MG63 (cell line): ENCODE measurements at regions not wholly inside any gene's neighbourhood (a gene's known extent, or its start where the extent isn't known, plus 50 kb on each side); places are given as distances from the start of the nearest gene placed in this dataset.

Experiments
- DNase-seq: peaks from one replicate; pipeline ENCODE4 v3.0.0-alpha.2; 2020
- H3K27me3 ChIP-seq: fragments of 250-450 bp; sonication (Bioruptor Pico); 2 replicates; pipeline ENCODE4 v1.5.1; 2020; ENCODE audit warnings: mild to moderate bottlenecking, moderate library complexity
- H3K36me3 ChIP-seq: fragments of 250-450 bp; sonication (Bioruptor Pico); 2 replicates; pipeline ENCODE4 v1.5.1; 2020; ENCODE audit warnings: mild to moderate bottlenecking, moderate library complexity
- H3K4me3 ChIP-seq: fragments of 250-450 bp; sonication (Bioruptor Pico); 2 replicates; pipeline ENCODE4 v1.5.1; 2020; ENCODE audit warnings: mild to moderate bottlenecking, moderate library complexity
- H3K9me3 ChIP-seq: fragments of 250-450 bp; sonication (Bioruptor Pico); 2 replicates; pipeline ENCODE4 v1.5.1; 2020; ENCODE audit warnings: mild to moderate bottlenecking, moderate library complexity

DNA sequence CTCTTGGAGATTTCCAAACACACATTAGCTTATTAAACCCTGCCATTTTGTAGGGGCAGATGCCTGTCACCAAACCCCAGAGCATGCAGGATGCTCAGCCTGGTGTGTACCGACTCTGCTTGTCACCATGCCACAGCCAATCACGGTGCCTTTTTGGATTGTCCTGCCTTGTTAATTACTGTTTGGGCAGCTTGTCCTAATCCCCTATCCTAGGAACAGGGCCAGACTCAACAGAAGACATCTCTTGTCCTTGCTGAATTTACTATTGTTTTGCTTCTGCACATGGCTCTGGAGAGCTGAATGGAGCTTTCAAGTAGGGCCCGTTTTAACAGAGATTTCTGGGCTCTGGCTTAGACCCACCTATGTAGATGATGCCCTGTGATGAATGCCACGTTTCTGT, 388.5 kb downstream of the AACS start:
- Histone ChIP-seq H3K36me3 (no peaks in the 10 kb centered on the region), H3K9me3 (no peaks in the 10 kb centered on the region), H3K27me3 (no peaks in the 10 kb centered on the region), H3K4me3 (no peak overlapping the region)
- no peak for DNase-seq

DNA sequence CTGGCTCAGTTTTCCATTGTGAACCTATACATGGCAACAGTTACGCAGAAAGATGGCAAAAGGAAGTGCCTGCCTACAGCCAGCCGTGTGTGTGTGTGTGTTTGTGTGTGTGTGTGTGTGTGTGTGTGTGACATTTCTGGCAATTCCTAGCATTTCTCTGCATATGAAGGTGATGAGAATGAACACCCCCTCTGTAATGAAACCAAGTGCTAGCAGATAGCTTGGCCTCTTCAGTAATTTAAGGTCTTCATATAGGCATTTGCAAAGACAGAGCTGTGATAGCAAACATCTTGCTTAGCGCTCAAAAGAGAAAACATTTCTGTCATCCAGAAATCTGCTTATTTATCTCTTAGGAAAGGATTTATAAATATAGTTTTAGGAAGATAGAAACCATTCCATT, 389.1 kb downstream of the AACS start:
- Histone ChIP-seq H3K9me3 (no peaks in the 10 kb centered on the region), H3K36me3 (no peaks in the 10 kb centered on the region), H3K4me3 (no peak overlapping the region), H3K27me3 (no peaks in the 10 kb centered on the region)
- no peak for DNase-seq

DNA sequence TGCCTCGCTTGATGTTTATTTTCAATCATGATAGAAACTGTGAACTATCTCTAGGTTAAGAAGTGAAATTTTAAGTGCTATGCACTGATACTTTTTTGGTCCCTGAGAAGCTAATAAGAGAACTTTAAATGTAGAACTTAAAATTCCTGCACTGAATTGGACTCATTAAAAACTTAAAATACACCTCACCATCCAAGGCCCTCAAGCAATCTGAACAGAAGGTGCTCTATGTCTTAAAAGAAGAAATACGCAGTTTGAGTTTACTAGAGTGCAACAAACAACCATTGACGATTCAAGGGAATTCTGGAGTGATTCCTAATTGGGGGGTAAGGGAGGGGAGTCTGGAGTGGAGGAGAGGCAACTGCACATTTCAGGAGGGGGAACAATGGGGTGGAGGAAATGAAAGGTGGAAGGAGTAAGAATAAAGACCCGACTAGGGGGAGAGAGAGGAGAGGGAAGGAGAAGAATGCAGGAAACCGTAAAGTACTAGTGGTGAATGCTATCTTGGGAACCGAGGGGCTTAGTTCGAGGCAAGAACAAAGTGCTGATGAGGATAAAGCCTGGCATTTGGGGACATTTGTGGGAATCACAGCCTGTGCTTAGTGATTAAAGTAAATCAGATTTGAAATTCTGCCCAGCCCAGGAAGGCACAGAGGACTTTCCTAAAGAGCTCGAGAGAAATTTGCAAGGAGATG, 389.7 kb downstream of the AACS start:
- Histone ChIP-seq H3K9me3 (no peaks in the 10 kb centered on the region), H3K27me3 (no peaks in the 10 kb centered on the region)
- no peak for DNase-seq

GRCh38 chr12:125455556-125455955, 390.3 kb downstream of the AACS start:
- Histone ChIP-seq H3K36me3 (no peaks in the 10 kb centered on the region), H3K4me3 (no peak overlapping the region), H3K9me3 (no peaks in the 10 kb centered on the region), H3K27me3 (no peaks in the 10 kb centered on the region)
- DNase-seq = no peak

More for the DNA sequence above, 389.7 kb downstream of the AACS start:
- Histone ChIP-seq H3K4me3 (no peak overlapping the region), H3K36me3 (no peaks in the 10 kb centered on the region)

GRCh38 chr12:125458552-125459268, 393.5 kb downstream of the AACS start:
- Histone ChIP-seq H3K9me3 (no peaks in the 10 kb centered on the region), H3K27me3 (no peaks in the 10 kb centered on the region), H3K4me3 (no peak overlapping the region), H3K36me3 (no peaks in the 10 kb centered on the region)
- DNase-seq = no peak

GRCh38 chr12:125461831-125462230, 396.6 kb downstream of the AACS start:
- no peaks in the 10 kb centered on the region for H3K9me3 ChIP-seq
- DNase-seq = no peak
- no peaks in the 10 kb centered on the region for H3K27me3 ChIP-seq
- H3K4me3 ChIP-seq = no peak overlapping the region
- no peaks in the 10 kb centered on the region for H3K36me3 ChIP-seq

DNA sequence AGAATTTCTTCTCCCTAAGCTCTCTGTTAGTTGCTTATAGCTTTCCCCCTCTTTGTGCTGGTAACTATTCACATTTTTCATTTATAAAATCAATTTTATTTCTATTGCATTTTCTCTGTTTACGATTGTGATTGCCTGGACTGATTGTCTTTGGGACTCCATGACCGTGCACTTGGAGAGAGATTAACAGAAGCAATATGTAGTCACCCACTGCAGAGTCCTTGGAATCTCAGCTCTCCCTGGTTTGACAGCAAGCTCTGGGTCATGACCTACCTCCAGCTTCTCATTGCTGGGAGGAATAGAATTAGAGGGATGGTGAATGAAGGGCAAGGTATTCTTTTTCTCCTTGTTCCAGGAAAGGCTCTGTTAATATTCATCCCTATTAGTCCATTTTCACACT, 398.2 kb downstream of the AACS start:
- Histone ChIP-seq H3K9me3 (no peaks in the 10 kb centered on the region), H3K4me3 (no peak overlapping the region), H3K36me3 (no peaks in the 10 kb centered on the region), H3K27me3 (no peaks in the 10 kb centered on the region)
- DNase-seq = no peak

GRCh38 chr12:125467363-125467762, 402.1 kb downstream of the AACS start:
- Histone ChIP-seq H3K9me3 (no peaks in the 10 kb centered on the region), H3K27me3 (no peaks in the 10 kb centered on the region), H3K4me3 (no peak overlapping the region), H3K36me3 (no peaks in the 10 kb centered on the region)
- DNase-seq = no peak

DNA sequence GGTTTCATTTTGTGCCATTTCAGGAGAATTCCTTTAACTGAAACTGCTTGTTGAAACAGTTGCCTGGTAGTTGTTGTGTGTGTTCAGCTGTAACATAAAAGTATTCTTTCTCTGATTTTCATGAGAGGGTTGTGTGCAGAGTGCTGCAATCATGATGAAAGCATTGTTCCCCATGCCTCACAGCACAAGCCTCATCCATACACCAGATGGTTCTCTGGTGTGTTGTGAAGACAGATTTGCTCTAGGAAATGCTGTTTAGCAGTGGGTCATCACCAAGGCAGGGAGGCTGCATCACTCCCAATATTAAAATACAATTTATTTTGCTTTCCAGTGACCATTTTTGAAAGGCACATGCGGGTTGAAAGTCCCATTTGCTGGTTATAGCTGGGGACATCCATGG, 404.4 kb downstream of the AACS start:
- DNase-seq = no peak
- H3K27me3 ChIP-seq = no peaks in the 10 kb centered on the region
- no peaks in the 10 kb centered on the region for H3K36me3 ChIP-seq
- no peaks in the 10 kb centered on the region for H3K9me3 ChIP-seq
- no peak overlapping the region for H3K4me3 ChIP-seq

- H3K27me3 ChIP-seq = no peaks in the 10 kb centered on the region
- peak; percentile 13 for DNase-seq
- H3K9me3 ChIP-seq = no peaks in the 10 kb centered on the region
- no peak overlapping the region for H3K4me3 ChIP-seq
- no peaks in the 10 kb centered on the region for H3K36me3 ChIP-seq
Measured at GRCh38 chr12:125470838-125471783, 405.9 kb downstream of the AACS start.

- no peaks in the 10 kb centered on the region for H3K9me3 ChIP-seq
- H3K27me3 ChIP-seq = peaks cover 2% of the 10 kb centered on the region; the same call in 1 of the 2 replicates
- H3K4me3 ChIP-seq = no peak overlapping the region
- no peaks in the 10 kb centered on the region for H3K36me3 ChIP-seq
- no peak for DNase-seq
Measured at GRCh38 chr12:125473501-125473900, 408.3 kb downstream of the AACS start.

DNA sequence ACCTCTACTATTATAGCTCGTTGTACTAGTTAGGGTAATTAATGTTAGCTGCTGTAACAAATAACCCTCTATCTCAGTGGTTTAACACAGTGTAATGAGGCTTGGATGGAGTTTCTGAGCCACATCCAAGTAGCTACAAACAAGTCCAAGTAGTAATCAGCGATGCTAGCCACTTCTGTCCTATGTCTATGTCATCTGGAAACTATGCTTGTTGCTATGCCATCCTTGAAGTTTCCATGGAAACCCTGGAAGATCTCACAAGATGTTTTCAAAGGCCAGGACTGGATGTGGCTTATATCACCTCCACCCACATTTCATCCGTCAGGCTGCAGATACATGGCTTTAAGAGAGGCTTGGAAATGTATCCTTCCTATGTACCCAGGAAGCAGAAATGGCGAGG, 422.1 kb downstream of the AACS start:
- Histone ChIP-seq H3K36me3 (no peaks in the 10 kb centered on the region), H3K27me3 (no peaks in the 10 kb centered on the region), H3K4me3 (no peak overlapping the region), H3K9me3 (no peaks in the 10 kb centered on the region)
- DNase-seq = no peak

- H3K27me3 ChIP-seq = no peaks in the 10 kb centered on the region
- H3K4me3 ChIP-seq = no peak overlapping the region
- no peaks in the 10 kb centered on the region for H3K9me3 ChIP-seq
- no peak for DNase-seq
- H3K36me3 ChIP-seq = no peaks in the 10 kb centered on the region
Measured at GRCh38 chr12:125491553-125491952, 426.3 kb downstream of the AACS start.

DNA sequence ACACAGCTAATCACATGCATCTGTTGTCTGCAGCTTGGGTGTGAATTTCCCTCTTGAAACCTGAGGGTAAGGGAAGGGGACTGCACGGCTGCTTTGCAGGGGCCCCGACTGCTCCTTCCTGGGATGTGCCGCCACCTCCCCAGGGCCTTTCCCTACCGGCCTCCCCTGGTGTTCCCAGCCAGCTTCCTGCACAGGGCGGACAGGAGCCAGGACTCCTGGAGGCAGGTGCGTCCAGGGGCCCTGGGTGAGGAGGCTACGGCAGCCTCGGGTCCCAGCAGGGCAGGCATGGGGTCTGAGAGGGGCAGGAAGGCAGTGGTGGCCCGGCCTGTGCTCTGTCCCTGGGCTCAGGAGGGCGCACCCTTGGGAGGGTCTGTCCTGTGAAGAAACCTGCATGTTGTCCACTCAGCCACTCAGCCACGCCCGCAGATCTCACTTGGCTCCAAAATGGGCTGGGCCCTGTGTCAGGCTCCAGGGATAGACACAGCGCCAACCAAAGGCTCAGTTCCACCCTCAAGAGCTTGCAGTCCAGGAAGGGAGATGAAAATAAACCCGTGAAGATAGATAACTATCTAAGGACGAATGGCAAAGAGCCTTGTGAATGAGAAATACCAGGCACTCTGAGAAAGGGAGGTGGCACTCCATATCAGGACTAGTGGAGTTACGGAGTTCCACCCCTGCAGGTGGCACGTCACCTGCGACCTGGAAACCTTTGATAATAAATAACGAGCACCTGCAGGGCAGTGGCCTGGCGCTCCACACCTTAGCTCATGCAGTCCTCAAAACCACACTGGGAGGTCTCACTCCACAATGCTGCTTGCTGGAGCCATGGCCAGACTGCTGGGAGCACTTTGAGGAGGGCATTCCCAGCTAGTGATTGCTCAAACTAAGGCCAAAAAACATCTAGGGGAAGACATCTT, 427.4 kb downstream of the AACS start:
- no peak for DNase-seq
- H3K27me3 ChIP-seq = no peaks in the 10 kb centered on the region
- H3K4me3 ChIP-seq = no peak overlapping the region
- no peaks in the 10 kb centered on the region for H3K9me3 ChIP-seq
- no peaks in the 10 kb centered on the region for H3K36me3 ChIP-seq

GRCh38 chr12:125493704-125494308, 428.6 kb downstream of the AACS start:
- no peak for DNase-seq
- no peak overlapping the region for H3K4me3 ChIP-seq
- no peaks in the 10 kb centered on the region for H3K36me3 ChIP-seq
- no peaks in the 10 kb centered on the region for H3K9me3 ChIP-seq
- no peaks in the 10 kb centered on the region for H3K27me3 ChIP-seq

DNA sequence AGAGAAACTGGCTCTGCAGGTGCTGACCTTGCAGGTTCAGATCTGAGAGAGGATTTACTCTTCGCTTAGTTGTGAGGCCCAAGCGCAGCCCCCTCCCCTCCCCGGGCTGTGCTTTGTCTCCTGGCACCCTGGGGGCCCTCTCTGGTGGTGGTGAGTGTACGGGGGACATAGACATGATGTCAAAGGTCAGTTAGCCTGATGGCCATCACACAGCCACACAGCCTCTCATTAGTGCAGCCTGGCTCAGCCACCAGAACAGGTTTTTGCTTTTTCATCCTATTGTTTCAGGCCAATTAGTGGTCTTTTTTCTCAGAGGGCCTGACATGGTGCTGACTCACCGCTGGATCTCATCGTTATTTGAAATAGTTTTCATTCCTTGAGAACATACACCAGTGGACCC, 437.9 kb downstream of the AACS start:
- Histone ChIP-seq H3K4me3 (no peak overlapping the region), H3K9me3 (no peaks in the 10 kb centered on the region), H3K27me3 (no peaks in the 10 kb centered on the region), H3K36me3 (no peaks in the 10 kb centered on the region)
- no peak for DNase-seq
